Panc1 (cell line): ENCODE measurements at regions not wholly inside any gene's neighbourhood (a gene's known extent, or its start where the extent isn't known, plus 50 kb on each side); places are given as distances from the start of the nearest gene placed in this dataset.

Source experiments
- ATAC-seq: fragments of 200-7000 bp; cut with Tn5 transposase; 2 replicates; pipeline ENCODE4 v1.9.1; 2020; ENCODE audit warnings: mild to moderate bottlenecking, moderate library complexity
- BruUV-seq: library from RNA; stranded (reverse); fragments of 400-500 nt; replicated peaks from 2 replicates; lab custom pipeline; 2021; lab: Mats Ljungman, UMichigan
- CTCF ChIA-PET: fragments of 300-600 bp; sonication (Branson Sonifier 250); formaldehyde crosslinking; loops from one replicate; lab custom pipeline; 2022; ENCODE audit warnings: antibody characterized with exemption; lab: Charles Lee
- POLR2A ChIA-PET: fragments of 300-600 bp; sonication (Branson Sonifier 250); formaldehyde crosslinking; loops from one replicate; lab custom pipeline; 2022; ENCODE audit warnings: antibody characterized with exemption; lab: Charles Lee
- DNase-seq: peaks from one replicate; pipeline ENCODE4 v3.0.0-alpha.2; 2010; ENCODE audit warnings: low read depth, low spot score
- H3K27ac ChIP-seq: 2 replicates; pipeline ENCODE4 v1.5.1; 2011; ENCODE audit warnings: mild to moderate bottlenecking, low read length, inconsistent platforms
- H3K27me3 ChIP-seq: fragments of 200-500 bp; sonication (Bioruptor generic); 2 replicates; pipeline ENCODE4 v1.6.0; 2014; ENCODE audit warnings: low read length, inconsistent platforms; ENCODE audit not compliant: control insufficient read depth, insufficient read depth
- H3K36me3 ChIP-seq: fragments of 200-500 bp; sonication (Bioruptor generic); 2 replicates; pipeline ENCODE4 v1.5.1; 2014; ENCODE audit warnings: inconsistent platforms, mild to moderate bottlenecking, low read length, moderate library complexity; ENCODE audit not compliant: control insufficient read depth, insufficient read depth
- H3K4me1 ChIP-seq: 2 replicates; pipeline ENCODE4 v1.5.1; 2011; ENCODE audit warnings: inconsistent platforms, mild to moderate bottlenecking, low read length, moderate library complexity; ENCODE audit not compliant: control insufficient read depth, insufficient read depth
- H3K4me3 ChIP-seq, 2 experiments: 2 replicates each; pipeline ENCODE4 v1.5.1; 2011 to 2012; ENCODE audit warnings: low read depth in 2 of 2, low read length in 2 of 2, mild to moderate bottlenecking in 2 of 2, inconsistent platforms in 1 of 2, moderate library complexity in 1 of 2
- H3K9me3 ChIP-seq: fragments of 200-500 bp; sonication (Bioruptor generic); 2 replicates; pipeline ENCODE4 v1.5.1; 2014; ENCODE audit warnings: low read depth, mild to moderate bottlenecking, inconsistent platforms, low read length, moderate library complexity; ENCODE audit not compliant: control insufficient read depth, insufficient read depth
- CTCF ChIP-seq: fragments of 450-650 bp; IDR thresholded peaks from 2 replicates; pipeline ENCODE4 v1.5.1; 2017; ENCODE audit warnings: mild to moderate bottlenecking
- POLR2AphosphoS5 ChIP-seq: IDR thresholded peaks from 2 replicates; pipeline ENCODE4 v1.6.1; 2012; ENCODE audit warnings: mild to moderate bottlenecking, low read depth, low read length, moderate library complexity
- REST ChIP-seq, 2 experiments: IDR thresholded peaks; 2 replicates each; pipeline ENCODE4 v1.6.1; 2011 to 2012; ENCODE audit warnings: low read depth in 2 of 2, control low read depth in 1 of 2, low read length in 1 of 2, mild to moderate bottlenecking in 1 of 2, moderate library complexity in 1 of 2; ENCODE audit not compliant: insufficient read depth in 1 of 2
- SIN3A ChIP-seq: IDR thresholded peaks from 2 replicates; pipeline ENCODE4 v1.6.1; 2012; ENCODE audit warnings: low read depth, mild to moderate bottlenecking, low read length, moderate library complexity, borderline replicate concordance; ENCODE audit not compliant: insufficient read depth
- TCF7L2 ChIP-seq: IDR thresholded peaks from 2 replicates; pipeline ENCODE4 v1.6.1; 2011; ENCODE audit warnings: mild to moderate bottlenecking, low read depth, low read length, inconsistent platforms
- in situ Hi-C: cut with HindIII; loops from 2 replicates; pipeline ENCODE4 v1.10.0; 2016; ENCODE audit warnings: low sequenced_read_pairs, low pct_unique_long_range_greater_than_20kb
- intact Hi-C: fragments of 100-400 bp; cut with micrococcal nuclease; formaldehyde crosslinking; loops from one replicate; pipeline ENCODE4 v1.10.0; 2022; ENCODE audit not compliant: unreplicated experiment

GRCh38 chr7:131638641-131639430 is 82.4 kb upstream of the PODXL start:
- no peak overlapping the region for H3K4me3 ChIP-seq
- H3K9me3 ChIP-seq, result no peaks in the 10 kb centered on the region
- in situ Hi-C loops, result no loop called here
- ATAC-seq (no peak), DNase-seq (no peak)
- no peaks in the 10 kb centered on the region for H3K36me3 ChIP-seq
- intact Hi-C loops, result no loop called here
- no TSS peak for BruUV-seq
- no peak for TF ChIP-seq CTCF
- TF ChIP-seq SIN3A, result no peak
- no peak for TF ChIP-seq REST (IDR thresholded peaks at IDR 0.05; ENCODE audit: insufficient read depth in 1 of 2, low read depth in 2 of 2, low read length in 1 of 2)
- no peak for TF ChIP-seq TCF7L2
- TF ChIP-seq POLR2AphosphoS5, result no peak
- peaks cover under 1% of the 10 kb centered on the region; the same call in 1 of the 2 replicates for H3K4me1 ChIP-seq
- ChIA-PET CTCF (no interaction called here), POLR2A (interaction anchor here (0.6 kb wide), 1 partner anchor 10 kb away, joined by 7 read pairs; no protein-coding TSS in a partner anchor)
- H3K27ac ChIP-seq, result no peak overlapping the region
- no peaks in the 10 kb centered on the region for H3K27me3 ChIP-seq

GRCh38 chr7:131637859-131638258 is 81.4 kb upstream of the PODXL start:
- intact Hi-C loops (no loop called here), in situ Hi-C loops (no loop called here)
- ChIA-PET POLR2A (no interaction called here), CTCF (no interaction called here)
- Histone ChIP-seq H3K27ac (no peak overlapping the region), H3K4me3 (no peak overlapping the region), H3K27me3 (no peaks in the 10 kb centered on the region), H3K4me1 (peaks cover 8% of the 10 kb centered on the region), H3K36me3 (no peaks in the 10 kb centered on the region), H3K9me3 (no peaks in the 10 kb centered on the region)
- TF ChIP-seq SIN3A (no peak), CTCF (no peak), REST (IDR thresholded peaks at IDR 0.05; ENCODE audit: insufficient read depth in 1 of 2, low read depth in 2 of 2, low read length in 1 of 2) (no peak), POLR2AphosphoS5 (no peak), TCF7L2 (no peak)
- ATAC-seq (no peak), DNase-seq (no peak)
- BruUV-seq, result no TSS peak
